AG10803 (cell line): ENCODE measurements at regions not wholly inside any gene's neighbourhood (a gene's known extent, or its start where the extent isn't known, plus 50 kb on each side); places are given as distances from the start of the nearest gene placed in this dataset.
A peak's percentile ranks its signal among the peaks of the same experiment; 100 is the strongest.

ENCODE experiments used
- DNase-seq: peaks from one replicate; pipeline ENCODE4 v3.0.0; 2010; ENCODE audit warnings: low read depth
- H3K4me3 ChIP-seq: 2 replicates; pipeline ENCODE4 v1.5.1; 2011; ENCODE audit warnings: mild to moderate bottlenecking, low read length, control low read depth
- TF ChIP-seq, protein P1 (sequence below): conservative IDR thresholded peaks from 2 replicates; pipeline ENCODE4 v1.5.1; 2011; ENCODE audit warnings: mild to moderate bottlenecking, low read length, control low read depth, inconsistent platforms

DNA sequence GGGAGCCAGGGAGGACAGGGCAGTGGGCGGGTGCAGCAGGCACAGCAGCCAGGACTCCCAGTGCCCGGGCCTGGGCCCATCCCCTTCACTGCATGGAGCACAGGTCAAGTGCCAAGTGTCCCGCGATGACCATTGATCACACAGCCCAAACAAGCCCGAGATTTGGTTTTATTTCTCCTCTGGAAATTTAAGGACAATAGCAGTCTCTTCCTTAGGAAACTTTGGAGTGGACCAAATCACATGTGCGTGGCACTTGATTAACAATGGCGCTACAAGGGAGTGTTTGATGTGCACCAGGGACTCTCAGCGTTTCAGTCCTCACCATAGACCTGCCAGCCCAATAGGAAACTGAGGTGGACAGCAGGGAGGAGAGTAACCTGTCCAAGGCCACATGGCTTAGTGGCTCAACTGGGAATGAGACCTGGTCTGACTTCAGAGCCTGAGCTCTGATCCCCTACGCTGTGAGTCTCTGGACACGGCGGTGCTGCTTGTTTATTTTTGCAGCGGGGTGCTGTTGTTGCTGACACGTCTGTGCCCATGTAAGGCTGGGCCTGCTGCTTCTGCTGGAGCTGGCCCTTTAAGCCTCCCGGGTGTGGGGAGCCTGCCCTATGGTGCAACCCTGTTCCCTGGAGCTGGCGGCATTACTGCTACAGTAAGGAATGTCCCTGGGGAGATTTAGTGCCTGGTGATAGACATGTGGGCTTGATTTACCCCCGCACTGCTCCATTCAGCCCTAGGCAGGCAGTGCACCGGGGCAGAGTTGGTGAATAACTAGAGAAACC is 194.2 kb downstream of the INHBB start:
- TF ChIP-seq, protein P1, sequence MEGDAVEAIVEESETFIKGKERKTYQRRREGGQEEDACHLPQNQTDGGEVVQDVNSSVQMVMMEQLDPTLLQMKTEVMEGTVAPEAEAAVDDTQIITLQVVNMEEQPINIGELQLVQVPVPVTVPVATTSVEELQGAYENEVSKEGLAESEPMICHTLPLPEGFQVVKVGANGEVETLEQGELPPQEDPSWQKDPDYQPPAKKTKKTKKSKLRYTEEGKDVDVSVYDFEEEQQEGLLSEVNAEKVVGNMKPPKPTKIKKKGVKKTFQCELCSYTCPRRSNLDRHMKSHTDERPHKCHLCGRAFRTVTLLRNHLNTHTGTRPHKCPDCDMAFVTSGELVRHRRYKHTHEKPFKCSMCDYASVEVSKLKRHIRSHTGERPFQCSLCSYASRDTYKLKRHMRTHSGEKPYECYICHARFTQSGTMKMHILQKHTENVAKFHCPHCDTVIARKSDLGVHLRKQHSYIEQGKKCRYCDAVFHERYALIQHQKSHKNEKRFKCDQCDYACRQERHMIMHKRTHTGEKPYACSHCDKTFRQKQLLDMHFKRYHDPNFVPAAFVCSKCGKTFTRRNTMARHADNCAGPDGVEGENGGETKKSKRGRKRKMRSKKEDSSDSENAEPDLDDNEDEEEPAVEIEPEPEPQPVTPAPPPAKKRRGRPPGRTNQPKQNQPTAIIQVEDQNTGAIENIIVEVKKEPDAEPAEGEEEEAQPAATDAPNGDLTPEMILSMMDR: no peak
- H3K4me3 ChIP-seq: no peak overlapping the region
- peak; percentile 98 for DNase-seq

GRCh38 chr2:120540719-120541552 is 194.7 kb upstream of the GLI2 start:
- TF ChIP-seq, protein P1: no peak
- DNase-seq: peak; percentile 16
- no peak overlapping the region for H3K4me3 ChIP-seq

GRCh38 chr2:120541553-120541932 is 194.1 kb upstream of the GLI2 start:
- DNase-seq: peak; percentile 74
- TF ChIP-seq, protein P1: no peak
- no peak overlapping the region for H3K4me3 ChIP-seq

GRCh38 chr2:120541972-120542670 is 193.5 kb upstream of the GLI2 start:
- no peak overlapping the region for H3K4me3 ChIP-seq
- TF ChIP-seq, protein P1: no peak
- no peak for DNase-seq

DNA sequence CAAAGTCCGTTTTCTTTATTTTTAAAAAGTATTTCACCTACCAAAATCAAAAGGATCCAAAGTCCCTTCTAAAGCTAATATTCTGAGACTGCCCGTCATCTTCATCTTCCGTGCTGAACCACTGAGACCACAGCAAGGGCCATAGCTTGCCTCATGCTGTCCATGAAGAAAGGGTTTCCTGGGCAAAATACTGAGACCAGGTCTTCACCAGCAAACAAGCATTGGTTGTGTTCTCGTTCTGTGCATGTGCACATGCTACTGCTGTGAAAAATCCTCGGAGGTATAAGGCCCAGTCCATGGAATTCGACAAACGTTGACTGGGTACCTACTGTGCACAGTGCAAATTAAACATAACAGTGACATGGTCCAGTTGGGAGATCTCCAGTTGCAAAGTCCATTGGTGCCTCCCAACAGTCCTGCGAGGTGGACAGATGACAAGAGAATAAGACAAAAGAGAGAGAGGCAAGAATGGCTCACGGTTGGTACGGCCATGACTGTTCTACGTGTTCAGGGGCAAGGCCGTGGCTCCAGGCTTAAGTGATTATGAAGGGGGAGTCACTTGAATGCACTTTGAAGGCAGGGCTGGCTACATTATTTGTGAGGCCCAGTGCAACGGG is 192.6 kb upstream of the GLI2 start:
- DNase-seq: no peak
- H3K4me3 ChIP-seq: no peak overlapping the region
- TF ChIP-seq, protein P1: no peak

- DNase-seq: no peak
- no peak overlapping the region for H3K4me3 ChIP-seq
- TF ChIP-seq, protein P1: no peak
Observed at GRCh38 chr2:120543899-120544298, 191.8 kb upstream of the GLI2 start.
